SU-DHL-6 (cell line): ENCODE measurements at regions not wholly inside any gene's neighbourhood (a gene's known extent, or its start where the extent isn't known, plus 50 kb on each side); places are given as distances from the start of the nearest gene placed in this dataset.

Experiments used
- H2AFZ ChIP-seq: fragments of 200-600 bp; sonication (generic); 2 replicates; pipeline ENCODE4 v1.6.1; 2014; ENCODE audit warnings: low read depth, mild to moderate bottlenecking, moderate library complexity, mixed read lengths, antibody characterized with exemption, low read length; ENCODE audit not compliant: severe bottlenecking
- H3F3A ChIP-seq: fragments of 200-600 bp; shearing (Covaris generic); 2 replicates; pipeline ENCODE4 v1.6.0; 2016; ENCODE audit warnings: antibody characterized with exemption, mild to moderate bottlenecking; ENCODE audit not compliant: insufficient read depth
- H3K27ac ChIP-seq: fragments of 200-600 bp; sonication (generic); 2 replicates; pipeline ENCODE4 v1.5.1; 2016; ENCODE audit warnings: low read depth, mild to moderate bottlenecking, low read length, moderate library complexity, mixed read lengths
- H3K27me3 ChIP-seq: fragments of 200-600 bp; sonication (generic), shearing (Covaris generic); 2 replicates; pipeline ENCODE4 v1.6.0; 2014; ENCODE audit warnings: mild to moderate bottlenecking, low read length
- H3K36me3 ChIP-seq: fragments of 200-600 bp; sonication (generic); 2 replicates; pipeline ENCODE4 v1.6.1; 2014; ENCODE audit warnings: mild to moderate bottlenecking, low read length, mixed read lengths
- H3K4me2 ChIP-seq: fragments of 300-600, 200-600 bp; shearing (Covaris generic), sonication (generic); 2 replicates; pipeline ENCODE4 v1.6.0; 2014; ENCODE audit warnings: low read length, low read depth, mild to moderate bottlenecking; ENCODE audit not compliant: poor library complexity, severe bottlenecking
- H3K4me3 ChIP-seq: fragments of 200-600 bp; sonication (generic); 2 replicates; pipeline ENCODE4 v1.5.1; 2014; ENCODE audit warnings: antibody characterized with exemption, low read length, mild to moderate bottlenecking, mixed read lengths; ENCODE audit not compliant: insufficient read depth, poor library complexity, severe bottlenecking
- H3K79me2 ChIP-seq: fragments of 200-600 bp; sonication (generic); 2 replicates; pipeline ENCODE4 v1.6.1; 2014; ENCODE audit warnings: mild to moderate bottlenecking, low read length, moderate library complexity; ENCODE audit not compliant: insufficient read depth
- H3K9ac ChIP-seq: fragments of 200-600 bp; sonication (generic); 2 replicates; pipeline ENCODE4 v1.7.0; 2014; ENCODE audit warnings: mild to moderate bottlenecking, low read length
- H3K9me2 ChIP-seq: fragments of 200-600 bp; sonication (generic); replicated peaks from 2 replicates; pipeline ENCODE4 v1.6.1; 2014; ENCODE audit warnings: low read length; ENCODE audit not compliant: insufficient read depth
- H3K9me3 ChIP-seq: fragments of 200-600 bp; sonication (generic); 2 replicates; pipeline ENCODE4 v1.6.1; 2014; ENCODE audit warnings: low read length, mixed read lengths; ENCODE audit not compliant: insufficient read depth
- H4K20me1 ChIP-seq: fragments of 200-600 bp; sonication (generic); 2 replicates; pipeline ENCODE4 v1.6.1; 2014; ENCODE audit warnings: low read depth, mild to moderate bottlenecking, antibody characterized with exemption, low read length, moderate library complexity, mixed read lengths
- CTCF ChIP-seq: fragments of 200-600 bp; sonication (generic); IDR thresholded peaks from one replicate; pipeline ENCODE4 v1.5.1; 2017; ENCODE audit warnings: antibody characterized with exemption, mild to moderate bottlenecking, low read length, moderate library complexity; ENCODE audit not compliant: insufficient read depth, poor library complexity, severe bottlenecking
- EZH2phosphoT487 ChIP-seq: fragments of 200-600 bp; sonication (generic), shearing (Covaris generic); conservative IDR thresholded peaks from 2 replicates; pipeline ENCODE4 v1.6.1; 2018; ENCODE audit warnings: mild to moderate bottlenecking, antibody characterized with exemption, low read length, moderate library complexity, mixed read lengths

- Histone ChIP-seq H4K20me1 (no peaks in the 10 kb centered on the region), H3K9me3 (no peaks in the 10 kb centered on the region), H3K4me3 (no peak overlapping the region), H3F3A (no peaks in the 10 kb centered on the region), H3K4me2 (no peak overlapping the region), H3K36me3 (no peaks in the 10 kb centered on the region), H3K9ac (no peak overlapping the region), H3K27ac (no peak overlapping the region), H3K27me3 (no peaks in the 10 kb centered on the region), H3K79me2 (no peaks in the 10 kb centered on the region), H3K9me2 (no peaks in the 10 kb centered on the region), H2AFZ (no peak overlapping the region)
- TF ChIP-seq EZH2phosphoT487: no peak
- no peak for TF ChIP-seq CTCF
Observed at GRCh38 chr3:69542805-69543429, 157.0 kb upstream of the FRMD4B start.

DNA sequence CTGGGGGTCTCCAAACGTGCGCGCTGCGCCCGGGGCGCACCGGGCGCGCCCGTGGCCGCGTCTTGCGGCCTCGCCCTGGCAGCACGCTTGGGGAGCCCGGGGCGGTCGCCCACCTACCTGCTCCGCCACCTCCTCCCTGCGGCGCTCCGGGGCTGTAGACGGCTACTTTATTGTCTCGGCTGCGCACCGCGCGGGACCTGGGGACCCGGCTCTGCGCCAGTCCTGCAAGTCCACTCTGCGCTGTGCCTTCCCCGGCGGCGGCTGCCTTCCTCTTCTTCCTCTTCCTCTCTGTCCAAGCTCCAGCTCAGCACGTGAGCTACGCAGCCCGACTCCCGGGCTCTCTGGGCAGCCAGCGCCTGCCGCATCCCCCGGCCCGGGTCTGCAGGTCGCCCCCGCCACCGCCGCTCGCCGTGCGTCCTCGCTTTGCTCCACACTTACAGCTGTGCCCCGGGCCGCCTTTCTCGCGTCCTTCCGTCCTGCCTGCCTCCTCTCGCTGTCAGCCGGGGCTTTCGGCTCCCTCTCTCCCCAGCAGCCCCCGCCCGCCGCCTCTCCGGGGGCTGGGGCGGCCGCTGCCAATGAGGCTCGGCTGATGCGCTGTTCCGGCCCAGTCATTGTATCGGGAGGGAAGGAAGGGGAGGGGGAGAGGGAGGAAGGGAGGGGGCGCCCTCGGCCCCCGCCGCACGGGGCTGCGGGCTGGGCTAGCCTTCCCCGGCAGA, 156.4 kb upstream of the FRMD4B start:
- Histone ChIP-seq H3F3A (no peaks in the 10 kb centered on the region), H3K36me3 (no peaks in the 10 kb centered on the region), H3K27ac (no peak overlapping the region), H3K4me2 (no peak overlapping the region), H3K9me3 (no peaks in the 10 kb centered on the region), H3K9ac (no peak overlapping the region), H2AFZ (no peak overlapping the region), H3K27me3 (no peaks in the 10 kb centered on the region), H3K4me3 (no peak overlapping the region), H4K20me1 (no peaks in the 10 kb centered on the region), H3K9me2 (no peaks in the 10 kb centered on the region), H3K79me2 (no peaks in the 10 kb centered on the region)
- no peak for TF ChIP-seq EZH2phosphoT487
- no peak for TF ChIP-seq CTCF

DNA sequence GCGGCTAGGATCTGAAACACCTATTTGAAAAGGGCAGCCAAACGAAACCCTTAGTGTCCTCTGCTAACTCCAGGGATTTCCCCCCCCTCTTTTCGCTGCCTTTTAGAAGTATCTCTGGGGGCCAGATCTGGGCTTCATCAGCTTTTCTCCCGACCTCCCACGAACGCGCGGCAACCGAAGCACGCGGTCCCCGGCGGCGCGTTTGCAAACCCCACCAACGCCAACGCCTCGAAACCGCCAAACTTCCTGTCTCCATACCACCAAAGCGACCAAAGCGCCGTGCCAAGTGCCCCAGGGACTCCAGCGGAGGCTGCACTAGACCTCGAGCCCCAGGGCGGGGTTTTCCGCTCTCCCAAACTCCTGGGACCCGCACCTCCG, 155.8 kb upstream of the FRMD4B start:
- H3K4me3 ChIP-seq: no peak overlapping the region

More for the DNA sequence above, 155.8 kb upstream of the FRMD4B start:
- Histone ChIP-seq H3K9me2 (no peaks in the 10 kb centered on the region), H3K27me3 (no peaks in the 10 kb centered on the region), H3K9ac (no peak overlapping the region), H3K27ac (no peak overlapping the region), H3K9me3 (no peaks in the 10 kb centered on the region), H3K36me3 (no peaks in the 10 kb centered on the region), H3K79me2 (no peaks in the 10 kb centered on the region), H4K20me1 (no peaks in the 10 kb centered on the region), H2AFZ (no peak overlapping the region), H3K4me2 (no peak overlapping the region), H3F3A (no peaks in the 10 kb centered on the region)
- TF ChIP-seq EZH2phosphoT487 (no peak), CTCF (no peak)
